NCI-H69 (cell line): ENCODE measurements at regions not wholly inside any gene's neighbourhood (a gene's known extent, or its start where the extent isn't known, plus 50 kb on each side); places are given as distances from the start of the nearest gene placed in this dataset.
"Not testable (repeated sequence)": the region's sequence is repeated elsewhere in the genome, so short reads cannot be mapped to it uniquely, and the experiment has no call there.

Experiments
- DNase-seq: peaks from one replicate; lab custom pipeline; 2025; lab: John Stamatoyannopoulos, UW

DNA sequence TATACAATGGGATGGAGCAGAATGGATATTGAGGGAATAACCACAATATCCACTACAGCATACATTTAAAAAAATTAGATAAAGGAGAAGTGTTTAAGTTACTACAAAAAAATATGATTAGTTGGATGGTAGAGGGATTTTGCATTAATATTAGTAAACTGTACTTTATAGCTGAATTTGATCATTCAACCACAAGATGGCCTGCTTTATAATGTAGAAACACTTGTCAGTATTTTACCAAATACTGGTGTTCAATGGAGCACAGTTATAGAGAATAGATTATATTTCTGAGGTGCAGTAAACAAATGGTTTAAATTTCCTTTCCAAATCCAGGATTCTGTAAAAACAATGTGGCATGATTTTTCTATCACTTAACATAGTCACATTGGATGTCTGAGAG lies 818.8 kb upstream of the CHORDC1 start:
- DNase-seq: peak; percentile 5

GRCh38 chr11:91023731-91024130 lies 800.9 kb upstream of the CHORDC1 start:
- peak; percentile 51 for DNase-seq

- DNase-seq: no peak
These were observed 788.7 kb upstream of the CHORDC1 start for GRCh38 chr11:91011503-91011902.

DNA sequence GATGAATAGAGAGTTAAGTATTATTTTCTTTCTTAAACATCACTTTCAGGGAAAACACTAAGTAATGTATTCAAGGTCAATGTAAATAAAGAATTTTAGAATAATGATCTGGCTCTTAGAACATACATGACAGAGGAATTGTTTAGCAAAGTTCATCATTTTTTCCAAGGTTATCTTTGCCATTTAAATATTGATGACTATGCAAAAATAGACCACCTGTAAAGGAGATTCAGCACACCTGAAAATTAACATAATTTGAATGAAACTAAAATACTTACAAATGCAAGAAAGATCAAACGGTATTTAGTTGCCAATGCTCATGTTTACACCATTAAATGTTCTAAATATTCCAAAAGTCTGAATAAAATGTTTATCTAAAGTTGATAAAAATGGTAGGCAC lies 782.6 kb upstream of the CHORDC1 start:
- DNase-seq: no peak

DNA sequence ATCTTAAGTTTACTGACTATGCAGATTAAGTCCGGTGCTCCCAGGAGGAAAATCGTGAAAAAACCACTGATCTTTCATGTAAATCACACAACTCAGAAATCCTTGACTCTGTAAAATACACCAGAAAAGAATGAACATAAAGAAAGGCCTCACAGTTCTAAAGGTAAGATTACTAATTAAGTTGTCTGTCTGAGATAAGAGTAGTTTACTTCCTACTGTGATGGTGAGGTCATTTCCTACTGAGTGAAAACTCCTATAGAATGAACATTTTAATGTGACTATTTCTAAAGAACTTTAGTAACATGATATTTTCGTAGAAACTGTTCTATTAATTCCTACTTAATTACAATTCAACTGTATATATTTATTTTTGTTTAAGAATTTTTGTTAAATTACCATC lies 774.4 kb upstream of the CHORDC1 start:
- peak; percentile 20 for DNase-seq

DNA sequence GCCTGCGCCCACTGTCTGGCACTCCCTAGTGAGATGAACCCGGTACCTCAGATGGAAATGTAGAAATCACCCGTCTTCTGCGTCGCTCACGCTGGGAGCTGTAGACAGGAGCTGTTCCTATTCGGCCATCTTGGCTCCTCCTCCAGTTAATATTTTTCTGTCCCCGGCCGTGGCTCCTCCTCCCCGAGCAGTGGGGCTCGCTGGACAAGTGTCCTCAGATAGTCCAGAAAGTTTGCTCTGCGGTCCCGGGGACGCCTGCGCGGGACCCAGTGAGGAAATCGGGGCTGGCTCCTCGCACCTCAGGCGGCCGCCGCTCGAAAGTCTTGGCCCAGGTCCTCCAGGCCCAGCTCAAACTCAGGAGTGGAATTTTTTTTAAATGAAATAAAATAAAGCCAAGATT lies 749.3 kb upstream of the CHORDC1 start:
- not testable (repeated sequence) for DNase-seq

DNA sequence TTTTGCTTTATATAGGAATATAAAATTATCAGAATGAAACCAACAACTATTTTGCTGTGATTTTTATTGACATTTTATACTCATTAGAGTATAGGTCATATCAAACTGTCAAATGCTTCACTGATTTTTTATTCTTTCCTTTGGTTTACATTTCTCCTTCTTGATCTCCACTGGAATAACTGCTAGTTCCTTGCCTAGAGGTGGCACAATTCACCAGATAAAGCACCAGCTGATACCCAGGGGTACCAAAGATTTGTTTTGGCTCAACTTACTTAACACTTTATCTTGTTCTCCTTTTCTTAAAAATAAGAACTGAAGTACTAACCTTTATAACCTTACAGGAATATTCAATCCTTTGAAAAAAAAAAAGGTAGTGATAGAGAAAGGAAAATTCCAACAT lies 725.1 kb upstream of the CHORDC1 start:
- peak; percentile 59 for DNase-seq

DNA sequence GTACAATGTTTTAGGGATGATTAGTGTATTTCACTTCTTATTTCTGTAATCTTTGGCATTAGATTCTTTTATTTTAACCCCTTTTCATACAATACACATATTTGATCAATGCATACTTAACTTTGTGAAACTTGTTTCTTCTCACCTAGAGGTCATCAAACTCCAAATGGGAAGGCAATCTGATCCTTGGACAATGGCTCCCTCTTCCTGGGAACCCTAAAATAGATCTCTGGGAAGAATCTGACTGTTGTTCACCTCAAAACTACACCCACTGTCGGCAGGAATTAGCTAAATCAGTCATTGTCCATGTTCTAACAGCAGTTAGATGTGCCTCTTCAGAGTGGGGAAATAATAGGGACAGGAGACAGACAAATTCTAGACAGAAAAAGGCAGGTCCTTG lies 707.4 kb upstream of the CHORDC1 start:
- DNase-seq: no peak

DNA sequence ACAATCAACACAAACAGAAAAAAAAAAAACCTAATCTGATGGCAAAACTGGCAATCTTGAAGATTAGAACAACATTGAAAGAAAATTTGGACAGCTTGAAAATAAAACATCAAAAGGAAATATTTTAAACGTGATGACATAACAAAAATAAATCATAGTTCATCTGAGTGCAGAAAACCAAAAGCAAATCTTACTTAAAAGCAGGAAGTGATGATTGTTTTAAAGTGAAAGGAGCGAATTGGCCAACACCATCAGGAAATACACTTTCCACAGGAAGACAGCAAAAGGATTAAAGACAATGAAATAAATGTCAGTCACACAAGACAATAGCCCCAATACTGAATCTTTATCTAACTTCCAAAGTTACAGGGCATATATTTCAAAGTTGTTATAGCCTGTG lies 696.5 kb upstream of the CHORDC1 start:
- no peak for DNase-seq

DNA sequence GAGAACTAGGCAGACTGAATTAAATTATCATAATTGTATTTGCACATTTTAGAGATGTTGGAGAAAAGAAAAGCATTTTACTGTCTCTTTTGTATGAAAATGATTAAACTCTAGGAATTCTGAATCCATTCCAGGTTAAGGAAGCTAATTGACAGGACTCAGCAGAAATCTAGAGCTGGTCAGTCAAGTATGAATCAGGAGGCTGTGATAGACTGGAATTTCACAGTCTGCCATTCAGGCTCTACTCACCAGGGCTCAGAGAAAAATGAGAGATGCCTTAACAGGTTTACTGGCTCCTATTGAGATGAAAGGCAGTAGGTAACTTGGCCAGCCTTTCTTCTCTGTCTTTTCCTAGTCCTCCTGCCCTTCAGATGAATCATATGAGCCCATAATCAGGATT lies 693.9 kb upstream of the CHORDC1 start:
- DNase-seq: peak; percentile 28

GRCh38 chr11:90913131-90913668 lies 690.4 kb upstream of the CHORDC1 start:
- DNase-seq: no peak

DNA sequence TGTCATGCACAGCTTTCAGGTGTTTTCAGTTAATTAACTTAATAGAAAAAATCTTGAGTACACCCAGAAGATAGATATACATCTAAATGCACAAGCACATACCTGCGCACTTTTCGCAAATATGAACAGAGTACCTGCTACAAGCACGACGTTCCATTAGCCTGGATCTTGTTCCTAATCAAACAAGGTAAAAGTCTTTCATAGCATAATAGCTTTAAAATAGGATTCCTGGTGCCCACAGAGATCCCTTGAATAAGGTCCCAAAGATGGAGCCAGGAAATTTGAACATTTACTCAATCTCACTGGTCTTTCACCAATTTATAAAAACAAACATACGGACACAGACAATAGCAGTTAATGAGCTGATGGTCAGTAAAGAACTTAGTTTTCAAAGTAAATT lies 689.8 kb upstream of the CHORDC1 start:
- no peak for DNase-seq

GRCh38 chr11:90911192-90911591 lies 688.3 kb upstream of the CHORDC1 start:
- DNase-seq: no peak

DNA sequence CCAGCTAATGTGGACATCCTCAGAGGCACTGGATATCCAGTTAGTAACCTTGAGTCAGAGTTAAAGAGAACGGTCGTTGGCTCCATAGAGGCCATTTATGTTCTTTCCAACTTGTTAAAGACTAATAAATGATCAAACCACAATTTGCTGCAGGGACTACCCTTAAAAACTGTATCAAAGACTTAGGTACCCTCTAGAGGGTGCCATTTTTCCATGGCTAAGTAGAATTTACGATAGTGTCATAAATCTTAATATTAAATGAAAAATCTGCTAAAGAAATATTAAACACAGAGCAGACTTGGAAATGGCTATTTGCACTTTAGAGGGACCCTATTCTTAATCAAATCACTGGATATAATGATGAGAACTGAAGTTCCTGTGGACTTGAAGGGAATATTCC lies 685.2 kb upstream of the CHORDC1 start:
- DNase-seq: peak; percentile 10

- no peak for DNase-seq
These were observed 673.0 kb upstream of the CHORDC1 start for GRCh38 chr11:90895850-90896249.

DNA sequence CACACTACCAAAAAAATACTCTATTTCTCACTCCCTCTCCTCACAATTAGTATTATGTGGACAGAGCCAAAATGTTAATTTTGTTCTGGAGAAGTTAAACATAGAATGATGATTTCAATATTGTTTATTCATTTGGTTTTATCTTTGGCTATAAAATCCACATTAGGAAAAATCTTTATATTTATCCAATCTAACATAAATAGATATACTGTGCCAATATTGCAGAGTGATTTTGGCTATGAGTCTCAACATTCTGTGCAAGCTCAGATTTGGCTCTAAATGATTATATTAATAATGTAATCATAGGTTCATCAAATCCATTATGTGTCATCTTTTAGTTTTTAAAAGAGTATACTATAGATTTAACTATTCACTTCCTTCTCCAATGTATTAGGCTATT lies 667.5 kb upstream of the CHORDC1 start:
- DNase-seq: peak; percentile 19

DNA sequence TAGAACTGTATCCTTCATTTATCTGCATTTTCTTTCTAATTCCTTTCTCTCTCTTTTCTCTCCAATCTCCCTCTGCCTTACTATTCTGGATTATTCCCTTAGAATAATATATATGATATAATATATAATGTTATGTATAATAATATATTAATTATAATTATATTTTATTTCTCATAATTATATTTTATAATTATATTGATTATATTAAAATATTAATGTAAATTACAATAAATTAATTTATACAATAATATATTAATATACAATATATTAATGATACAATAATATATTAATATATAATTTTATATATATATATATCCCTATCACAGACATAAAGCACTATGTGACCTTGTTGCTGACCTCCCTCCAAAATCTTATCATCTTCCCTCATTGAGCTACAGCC lies 661.3 kb upstream of the CHORDC1 start:
- no peak for DNase-seq

DNA sequence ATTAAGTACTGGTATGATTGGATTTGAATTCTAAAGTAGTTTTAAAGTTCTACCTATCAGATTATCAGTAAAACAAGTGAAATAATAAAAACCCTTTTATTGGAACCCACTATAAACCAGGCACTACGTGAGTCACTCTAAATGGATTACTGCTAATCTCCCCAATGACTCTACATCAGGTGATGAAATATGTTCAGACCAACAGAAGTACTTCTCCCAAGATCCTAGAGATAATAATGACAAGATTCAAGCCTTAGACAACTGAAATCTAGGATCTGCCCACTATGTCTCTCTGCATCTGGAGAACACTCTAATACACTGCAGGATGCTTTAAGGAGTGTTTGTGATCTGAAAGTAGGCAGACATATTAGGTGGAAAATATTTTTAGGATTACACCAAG lies 652.1 kb upstream of the CHORDC1 start:
- DNase-seq: no peak

GRCh38 chr11:90874281-90874680 lies 651.4 kb upstream of the CHORDC1 start:
- peak; percentile 11 for DNase-seq

DNA sequence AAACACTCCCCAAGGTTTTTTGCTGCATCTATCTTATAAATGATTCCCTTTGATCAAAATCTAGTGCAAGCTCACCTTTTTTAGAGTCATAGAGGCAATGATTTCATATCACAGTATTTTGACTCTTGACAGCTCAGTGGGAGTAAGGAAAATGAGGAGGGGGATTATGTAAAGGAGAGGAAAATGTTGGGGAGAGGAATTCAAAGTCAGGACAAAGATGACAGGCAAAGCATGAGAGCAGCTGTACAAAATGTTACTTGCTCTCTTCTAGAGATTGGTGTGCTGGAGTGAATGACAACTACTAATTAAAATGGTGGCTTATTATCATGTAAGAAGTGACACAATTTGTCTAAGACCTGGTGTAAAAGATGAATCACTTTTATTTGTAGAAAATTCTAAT lies 644.6 kb upstream of the CHORDC1 start:
- no peak for DNase-seq

DNA sequence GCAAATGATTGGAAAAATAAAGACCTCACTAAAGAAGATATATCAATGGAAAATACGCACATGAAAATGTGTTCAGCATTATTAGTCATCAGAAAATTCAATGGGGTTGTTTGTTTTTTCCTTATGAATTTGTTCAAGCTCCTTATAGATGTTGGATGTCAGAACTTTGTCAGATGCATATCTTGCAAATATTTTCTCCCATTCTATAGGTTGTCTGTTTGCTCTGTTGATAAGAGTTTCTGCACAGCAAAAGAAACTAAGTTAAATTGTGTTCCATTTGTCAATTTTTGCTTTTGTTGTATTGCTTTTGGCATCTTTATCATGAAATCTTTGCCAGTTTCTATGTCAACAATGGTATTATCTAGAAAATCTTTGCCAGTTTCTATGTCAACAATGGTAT lies 633.9 kb upstream of the CHORDC1 start:
- no peak for DNase-seq

DNA sequence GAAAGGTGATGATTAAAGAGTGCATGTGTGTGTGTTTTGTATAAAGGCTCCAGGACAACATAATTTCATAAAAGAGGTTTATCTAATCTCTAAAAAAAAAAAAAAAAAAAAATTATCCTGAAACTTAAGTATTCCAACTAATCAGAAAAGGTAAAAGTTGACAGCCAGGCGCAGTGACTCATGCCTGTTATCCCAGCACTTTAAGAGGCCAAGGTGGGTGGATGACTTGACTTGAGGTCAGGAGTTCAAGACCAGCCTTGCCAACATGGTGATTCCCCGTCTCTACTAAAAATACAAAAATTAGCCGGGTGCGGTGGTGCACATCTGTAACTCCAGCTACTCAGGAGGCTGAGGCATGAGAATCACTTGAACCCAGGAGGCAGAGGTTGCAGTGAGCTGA lies 632.7 kb upstream of the CHORDC1 start:
- DNase-seq: no peak

DNA sequence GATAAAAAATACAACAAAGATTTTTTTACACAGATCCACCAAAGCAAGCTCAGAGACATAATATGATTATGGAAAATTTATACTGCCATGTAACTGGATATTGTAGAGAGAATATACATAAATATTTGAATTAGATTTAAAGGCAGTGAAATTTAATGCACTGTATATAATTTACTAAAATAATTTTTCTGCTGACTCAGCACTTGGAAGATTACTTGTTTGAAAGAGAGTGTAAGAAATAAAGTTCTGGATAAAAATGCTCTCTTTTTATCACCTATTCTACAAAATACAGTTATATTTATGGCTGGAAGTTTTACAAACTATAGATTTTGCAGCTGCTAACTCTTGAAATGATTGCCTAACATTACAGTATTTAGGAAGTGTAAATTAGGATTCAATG lies 628.3 kb upstream of the CHORDC1 start:
- no peak for DNase-seq

- no peak for DNase-seq
These were observed 626.5 kb upstream of the CHORDC1 start for GRCh38 chr11:90849312-90849711.
